GM19395 (cell line): ENCODE measurements at regions not wholly inside any gene's neighbourhood (a gene's known extent, or its start where the extent isn't known, plus 50 kb on each side); places are given as distances from the start of the nearest gene placed in this dataset.

ENCODE experiments used
- ATAC-seq: cut with Tn5 transposase; IDR thresholded peaks from one replicate; pipeline ENCODE4 v1.9.1; 2021; ENCODE audit warnings: mild to moderate bottlenecking, moderate library complexity; ENCODE audit not compliant: unreplicated experiment

DNA sequence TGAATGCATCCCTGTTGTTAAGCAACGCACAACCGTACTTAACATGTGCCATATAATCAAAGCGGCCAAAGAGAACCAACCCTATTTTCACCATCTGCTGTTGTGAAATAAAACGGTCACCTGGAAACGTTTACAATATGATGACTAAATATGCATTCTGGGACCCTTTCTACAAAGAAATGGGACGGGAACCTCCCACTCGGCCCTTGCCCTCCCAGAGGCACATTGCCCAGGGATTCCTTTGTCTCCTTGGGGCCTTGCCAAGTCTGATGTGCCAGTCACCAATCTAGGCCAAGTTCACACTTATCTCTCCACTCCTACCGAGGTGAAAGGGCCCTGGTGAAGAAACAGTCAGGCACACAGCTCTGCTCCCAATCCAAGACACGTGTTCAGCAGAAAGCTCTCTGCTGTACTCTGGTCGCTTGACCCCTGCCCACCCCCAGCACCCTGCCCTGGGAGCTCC is 427.4 kb upstream of the JARID2 start:
- ATAC-seq = no peak

GRCh38 chr6:14819001-14819400 is 426.9 kb upstream of the JARID2 start:
- no peak for ATAC-seq

DNA sequence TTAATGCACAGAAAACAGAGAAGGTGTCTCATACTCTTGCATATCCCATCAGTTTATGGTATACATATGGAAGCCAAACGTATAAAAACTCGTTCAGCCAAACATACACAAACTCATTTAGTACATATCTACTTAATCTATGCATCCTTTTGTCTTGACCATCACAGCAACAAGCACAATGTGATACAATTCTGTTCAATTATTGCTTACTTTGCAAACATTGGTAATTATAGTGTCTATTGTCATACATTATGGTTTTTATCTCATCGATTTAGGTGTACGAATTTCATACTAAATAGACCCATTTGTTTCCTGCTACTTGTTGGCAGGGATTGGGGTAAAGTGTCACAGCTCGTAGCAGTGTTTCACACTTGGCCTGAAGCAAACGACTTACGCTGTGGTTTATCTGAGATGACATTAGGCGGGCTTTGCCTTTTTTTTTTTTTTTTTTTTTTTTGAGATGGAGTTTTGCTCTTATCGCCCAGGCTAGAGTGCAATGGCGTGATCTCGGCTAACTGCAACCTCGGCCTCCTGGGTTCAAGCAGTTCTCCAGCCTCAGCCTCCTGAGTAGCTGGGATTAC is 425.9 kb upstream of the JARID2 start:
- no peak for ATAC-seq

DNA sequence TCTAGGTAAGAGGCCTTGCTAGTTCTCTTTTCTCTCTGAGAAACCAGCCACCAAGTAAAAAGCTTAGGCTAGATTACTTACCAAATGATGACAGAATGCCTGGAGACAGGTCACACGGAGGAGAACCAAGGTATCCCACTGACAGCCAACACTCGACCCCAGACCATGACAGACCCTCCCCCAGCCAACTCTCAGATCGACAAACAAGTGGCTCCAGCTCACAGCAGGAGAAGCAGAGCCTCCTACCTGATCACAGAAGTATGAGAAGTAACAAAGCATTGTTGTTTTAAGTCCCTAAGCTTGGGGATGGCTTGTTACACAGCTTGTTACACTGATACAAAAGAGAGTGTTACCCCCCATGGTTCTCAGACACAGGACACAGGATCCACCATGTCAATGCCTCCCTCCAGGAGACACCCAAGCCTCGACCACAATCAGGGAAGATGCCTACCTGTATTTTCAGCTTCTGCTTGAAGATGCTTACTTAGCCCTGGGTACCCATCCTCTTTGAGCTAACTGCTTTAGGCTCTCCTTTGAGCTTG is 423.8 kb upstream of the JARID2 start:
- no peak for ATAC-seq

DNA sequence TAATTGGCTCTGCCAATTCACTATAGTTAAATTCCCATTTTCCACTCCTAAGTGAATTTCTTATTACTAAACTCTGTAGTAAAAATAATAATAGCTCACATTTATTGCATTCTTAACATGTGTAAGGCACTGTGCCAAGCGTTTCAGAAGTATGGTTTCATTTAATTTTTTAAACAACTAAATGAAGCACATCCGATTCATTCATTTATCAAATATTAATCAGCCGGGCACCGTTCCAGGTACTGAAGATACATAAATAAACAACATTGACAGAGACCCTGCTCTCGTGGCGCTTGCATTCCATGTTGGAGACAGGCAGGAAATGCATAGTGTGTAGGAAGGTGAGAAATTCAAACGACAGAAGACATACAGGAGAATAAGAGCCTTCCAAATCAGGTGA is 423.2 kb upstream of the JARID2 start:
- ATAC-seq = no peak

DNA sequence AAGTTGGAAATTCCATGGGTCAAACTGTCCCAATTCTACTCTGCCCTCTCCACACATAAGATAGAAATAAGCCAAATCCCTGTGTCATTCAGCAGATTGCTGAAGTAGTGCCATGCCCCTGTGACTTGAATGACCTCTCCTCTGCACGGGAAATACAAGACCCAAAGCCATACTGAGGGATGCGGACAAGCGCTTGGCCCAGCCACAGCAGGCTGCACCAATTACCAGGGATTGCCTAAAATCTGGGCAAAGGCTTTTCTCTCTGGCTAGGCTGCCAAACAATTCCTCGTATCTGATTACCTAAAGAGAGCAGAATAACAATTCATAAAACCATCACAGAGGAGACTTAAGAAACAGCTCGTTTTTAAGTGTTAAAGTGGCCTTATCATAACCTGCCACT is 421.8 kb upstream of the JARID2 start:
- ATAC-seq = no peak

- ATAC-seq = no peak
These were observed 421.2 kb upstream of the JARID2 start for GRCh38 chr6:14824484-14825275.

DNA sequence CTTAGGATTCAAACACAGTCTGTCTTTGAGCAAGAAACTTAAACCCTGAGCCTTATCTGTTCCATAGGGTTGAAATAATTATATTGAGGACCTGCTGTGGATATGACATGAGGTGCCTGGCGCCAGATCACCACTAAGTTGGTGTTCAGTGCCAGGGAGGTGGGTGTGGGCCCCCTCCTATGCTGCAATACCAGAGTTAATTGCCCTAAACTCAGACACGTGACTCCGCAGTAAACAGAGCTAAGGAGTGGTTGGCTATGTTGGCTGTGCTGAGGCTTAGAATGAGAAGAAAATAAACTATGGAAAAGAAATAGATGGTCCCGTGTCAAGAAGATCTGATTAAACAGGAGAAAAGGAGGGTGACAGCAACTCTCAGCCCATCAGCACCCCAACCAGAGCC is 419.4 kb upstream of the JARID2 start:
- no peak for ATAC-seq

DNA sequence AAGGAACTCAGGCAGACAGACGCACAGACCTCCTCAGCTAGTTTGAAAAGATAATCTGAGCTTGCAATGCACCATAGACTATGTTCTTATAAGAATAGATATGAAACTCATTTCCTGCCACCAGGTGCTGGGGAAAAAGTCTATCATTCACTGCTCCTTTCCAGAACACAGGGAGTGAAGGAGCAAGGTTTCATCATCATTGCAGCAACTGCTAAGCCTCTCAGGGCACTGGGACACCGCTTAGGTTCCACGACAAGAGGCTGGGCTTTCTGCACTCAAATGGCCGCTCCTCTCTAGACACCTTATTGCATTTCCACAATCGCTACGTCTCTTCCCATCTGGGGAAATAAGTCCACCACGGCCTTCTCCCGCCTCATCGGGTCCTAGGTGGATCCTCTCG is 418.5 kb upstream of the JARID2 start:
- ATAC-seq = no peak

DNA sequence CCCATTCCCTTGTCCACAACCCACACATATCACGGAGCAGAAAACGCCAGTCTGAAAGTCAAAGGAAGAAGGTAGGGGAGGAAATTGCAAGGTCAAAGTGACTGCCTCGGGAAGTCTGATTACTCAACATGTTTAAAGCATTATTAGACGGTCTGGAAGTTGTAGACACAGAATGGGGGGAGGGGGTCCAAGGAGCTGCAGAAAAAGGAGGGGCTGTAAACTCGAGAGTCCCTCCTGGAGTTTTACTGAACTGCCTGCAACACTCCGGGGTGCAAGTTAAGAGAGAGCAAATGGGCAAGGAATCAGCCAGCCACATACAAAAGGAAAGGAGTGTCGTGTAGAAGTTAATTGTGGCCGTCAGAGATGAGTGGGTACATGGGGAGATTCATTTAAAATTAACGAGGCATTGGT is 417.7 kb upstream of the JARID2 start:
- ATAC-seq = no peak

- no peak for ATAC-seq
These were observed 414.8 kb upstream of the JARID2 start for GRCh38 chr6:14831070-14831469.

GRCh38 chr6:14831937-14832336 is 413.9 kb upstream of the JARID2 start:
- ATAC-seq = no peak

- no peak for ATAC-seq
These were observed 413.4 kb upstream of the JARID2 start for GRCh38 chr6:14832427-14832826.

- no peak for ATAC-seq
These were observed 410.9 kb upstream of the JARID2 start for GRCh38 chr6:14834851-14835530.

GRCh38 chr6:14837435-14837834 is 408.4 kb upstream of the JARID2 start:
- ATAC-seq = no peak

DNA sequence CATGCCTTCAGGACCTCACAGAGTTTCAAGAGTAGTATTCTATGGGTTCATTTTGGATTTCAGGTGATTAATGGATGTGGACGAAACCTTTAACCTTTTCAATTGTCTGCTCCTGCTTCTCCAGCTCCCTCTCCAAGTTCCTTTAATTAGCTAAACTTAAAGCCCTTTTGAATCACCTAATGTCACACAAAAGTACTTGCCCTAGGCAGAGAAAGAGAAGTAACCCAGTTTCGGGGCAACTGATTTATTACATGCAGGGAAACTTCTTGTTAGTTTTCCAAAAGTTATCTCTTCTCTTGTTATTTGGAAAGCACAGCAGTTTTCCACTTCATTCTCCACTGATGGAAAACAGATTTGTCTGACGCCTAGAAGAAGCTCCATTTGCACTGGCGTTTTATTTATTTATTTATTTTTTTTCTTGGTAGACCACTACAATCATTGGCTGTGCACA is 407.7 kb upstream of the JARID2 start:
- no peak for ATAC-seq

DNA sequence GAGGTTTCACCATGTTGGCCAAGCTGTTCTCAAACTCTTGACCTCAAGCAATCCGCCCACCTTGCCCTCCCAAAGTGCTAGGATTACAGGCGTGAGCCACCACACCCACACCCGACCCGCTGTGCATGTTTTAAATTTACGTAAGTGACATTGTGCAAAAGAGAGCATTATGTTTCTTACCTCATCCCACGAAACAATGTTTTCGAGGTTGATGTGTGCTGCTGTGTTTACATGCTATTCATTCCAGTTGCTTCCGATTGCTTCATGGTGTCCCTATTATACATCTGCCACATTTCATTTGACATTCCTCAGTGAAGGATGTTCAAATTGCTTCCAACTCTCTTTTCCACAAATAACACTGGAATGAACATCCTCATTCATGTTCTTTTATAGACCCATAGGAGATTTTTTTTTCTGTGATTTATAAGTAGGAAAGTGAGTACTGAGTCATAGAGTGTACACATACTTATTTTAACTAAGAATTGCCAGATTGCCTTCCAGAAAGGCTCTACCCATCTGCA is 403.9 kb upstream of the JARID2 start:
- no peak for ATAC-seq

DNA sequence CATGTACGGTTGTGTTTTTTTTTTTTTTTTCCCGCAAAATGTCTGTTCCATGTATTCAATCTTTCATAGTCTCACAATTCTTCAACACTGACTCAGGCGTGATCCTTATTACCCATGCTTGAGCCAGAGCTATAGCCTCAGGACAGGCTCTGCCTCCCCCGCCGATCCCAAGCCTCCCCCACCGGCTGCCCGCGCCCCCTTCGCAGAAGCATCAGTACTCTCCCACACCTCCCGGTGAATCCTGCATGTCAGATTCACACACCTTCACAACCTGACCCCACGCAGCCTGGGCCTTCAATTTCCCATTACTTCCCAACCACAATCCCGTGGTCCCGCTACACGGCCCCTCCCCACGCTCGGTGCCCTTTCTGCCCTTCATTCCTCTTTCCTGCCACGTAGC is 401.5 kb upstream of the JARID2 start:
- no peak for ATAC-seq

- ATAC-seq = no peak
These were observed 397.9 kb upstream of the JARID2 start for GRCh38 chr6:14848019-14848418.

DNA sequence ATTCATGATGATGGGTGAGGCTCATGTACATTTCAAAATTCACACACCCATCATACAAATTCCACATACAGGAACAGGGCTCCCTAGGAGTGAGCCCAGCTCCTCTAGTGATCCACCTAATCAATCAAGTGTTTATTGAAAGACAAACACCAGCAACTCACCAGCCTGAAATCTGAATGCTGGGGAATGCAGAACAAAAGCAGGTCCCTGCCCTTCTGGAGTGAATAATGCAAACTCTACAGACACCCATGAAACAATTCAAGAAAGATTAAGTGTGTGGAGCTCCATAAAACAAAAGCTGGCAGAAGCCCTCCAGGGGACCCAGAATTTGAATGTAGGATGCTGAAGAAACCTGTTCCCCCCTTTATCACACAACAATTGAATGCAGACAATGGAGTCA is 396.7 kb upstream of the JARID2 start:
- no peak for ATAC-seq

- no peak for ATAC-seq
These were observed 394.6 kb upstream of the JARID2 start for GRCh38 chr6:14851281-14851680.

GRCh38 chr6:14852375-14852774 is 393.5 kb upstream of the JARID2 start:
- ATAC-seq = no peak
